Hepatocyte (in vitro differentiated cells): ENCODE measurements at regions not wholly inside any gene's neighbourhood (a gene's known extent, or its start where the extent isn't known, plus 50 kb on each side); places are given as distances from the start of the nearest gene placed in this dataset.

ENCODE experiments used
- DNase-seq: peaks from one replicate; pipeline ENCODE4 v3.0.0-alpha.2; 2016; ENCODE audit warnings: low spot score
- H2AFZ ChIP-seq: fragments of 200-600 bp; sonication (generic); 2 replicates; pipeline ENCODE4 v1.6.0; 2016; ENCODE audit warnings: antibody characterized with exemption, mild to moderate bottlenecking
- H3K27ac ChIP-seq: fragments of 200-600 bp; sonication (generic); 2 replicates; pipeline ENCODE4 v1.5.1; 2016; ENCODE audit warnings: mild to moderate bottlenecking
- H3K27me3 ChIP-seq: fragments of 200-600 bp; sonication (generic); 2 replicates; pipeline ENCODE4 v1.6.1; 2016
- H3K36me3 ChIP-seq: fragments of 200-600 bp; sonication (generic); replicated peaks from 2 replicates; pipeline ENCODE4 v1.5.1; 2016; ENCODE audit warnings: low read depth; ENCODE audit not compliant: insufficient read depth
- H3K4me1 ChIP-seq: fragments of 200-600 bp; sonication (generic); 2 replicates; pipeline ENCODE4 v1.5.1; 2016; ENCODE audit warnings: mild to moderate bottlenecking, moderate library complexity; ENCODE audit not compliant: insufficient read depth
- H3K4me2 ChIP-seq: fragments of 200-600 bp; sonication (generic); 2 replicates; pipeline ENCODE4 v1.6.0; 2016
- H3K4me3 ChIP-seq: fragments of 200-600 bp; sonication (generic); 2 replicates; pipeline ENCODE4 v1.5.1; 2016; ENCODE audit warnings: mild to moderate bottlenecking
- H3K79me2 ChIP-seq: fragments of 200-600 bp; sonication (generic); 2 replicates; pipeline ENCODE4 v1.6.0; 2017; ENCODE audit warnings: mild to moderate bottlenecking
- H3K9me2 ChIP-seq: fragments of 200-600 bp; sonication (generic); replicated peaks from 2 replicates; pipeline ENCODE4 v1.6.0; 2017; ENCODE audit warnings: mild to moderate bottlenecking; ENCODE audit not compliant: insufficient read depth
- H3K9me3 ChIP-seq: fragments of 200-600 bp; sonication (generic); 2 replicates; pipeline ENCODE4 v1.5.1; 2016; ENCODE audit warnings: low read depth, mild to moderate bottlenecking
- H4K20me1 ChIP-seq: fragments of 200-600 bp; sonication (generic); 2 replicates; pipeline ENCODE4 v1.6.0; 2016; ENCODE audit warnings: mild to moderate bottlenecking; ENCODE audit not compliant: insufficient read depth, poor library complexity, severe bottlenecking
- EZH2 ChIP-seq: fragments of 200-600 bp; sonication (generic); IDR thresholded peaks from 2 replicates; pipeline ENCODE4 v1.6.1; 2016; ENCODE audit warnings: antibody characterized with exemption, mild to moderate bottlenecking, borderline replicate concordance
- EZH2phosphoT487 ChIP-seq: fragments of 200-600 bp; sonication (generic); IDR thresholded peaks from one replicate; pipeline ENCODE4 v1.6.1; 2018; ENCODE audit warnings: antibody characterized with exemption, mild to moderate bottlenecking, low read depth, moderate library complexity; ENCODE audit not compliant: unreplicated experiment, severe bottlenecking
- WGBS: methylation state at CpG from one replicate; pipeline ENCODE4 v1.1.6; 2016; ENCODE audit warnings: low lambda C conversion rate; ENCODE audit errors: missing lambda C conversion rate; 5-methylcytosine and 5-hydroxymethylcytosine counted together
- TF ChIP-seq, protein P1 (sequence below): fragments of 200-600 bp; sonication (generic); IDR thresholded peaks from 2 replicates; pipeline ENCODE4 v1.5.1; 2016; ENCODE audit warnings: antibody characterized with exemption, mild to moderate bottlenecking; ENCODE audit not compliant: poor library complexity

DNA sequence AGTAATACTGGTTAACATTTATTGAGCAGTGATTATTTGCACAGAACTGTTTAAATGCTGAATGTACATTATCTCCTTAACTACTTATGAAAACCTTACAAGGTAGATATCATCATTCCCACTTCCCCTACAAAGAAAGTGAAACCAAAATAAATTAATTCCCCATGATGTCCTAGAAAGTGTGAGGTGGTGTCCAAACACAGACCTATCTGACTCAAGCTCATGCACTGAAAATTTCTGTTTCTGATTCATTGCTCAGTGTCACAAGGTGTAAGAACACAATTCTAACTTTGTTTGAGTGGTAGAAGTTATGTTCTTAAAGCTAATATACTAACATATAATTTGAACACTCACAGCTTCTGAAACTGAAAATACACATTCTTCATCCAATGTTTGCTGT, 178.7 kb downstream of the MRPL39 start:
- Histone ChIP-seq H2AFZ (no peak overlapping the region), H3K4me3 (no peak overlapping the region), H3K4me1 (no peaks in the 10 kb centered on the region), H3K9me2 (no peaks in the 10 kb centered on the region), H4K20me1 (no peaks in the 10 kb centered on the region), H3K9me3 (no peaks in the 10 kb centered on the region), H3K27me3 (peaks cover 4% of the 10 kb centered on the region), H3K27ac (no peak overlapping the region), H3K36me3 (no peaks in the 10 kb centered on the region), H3K79me2 (no peaks in the 10 kb centered on the region), H3K4me2 (no peak overlapping the region)
- TF ChIP-seq, protein P1, sequence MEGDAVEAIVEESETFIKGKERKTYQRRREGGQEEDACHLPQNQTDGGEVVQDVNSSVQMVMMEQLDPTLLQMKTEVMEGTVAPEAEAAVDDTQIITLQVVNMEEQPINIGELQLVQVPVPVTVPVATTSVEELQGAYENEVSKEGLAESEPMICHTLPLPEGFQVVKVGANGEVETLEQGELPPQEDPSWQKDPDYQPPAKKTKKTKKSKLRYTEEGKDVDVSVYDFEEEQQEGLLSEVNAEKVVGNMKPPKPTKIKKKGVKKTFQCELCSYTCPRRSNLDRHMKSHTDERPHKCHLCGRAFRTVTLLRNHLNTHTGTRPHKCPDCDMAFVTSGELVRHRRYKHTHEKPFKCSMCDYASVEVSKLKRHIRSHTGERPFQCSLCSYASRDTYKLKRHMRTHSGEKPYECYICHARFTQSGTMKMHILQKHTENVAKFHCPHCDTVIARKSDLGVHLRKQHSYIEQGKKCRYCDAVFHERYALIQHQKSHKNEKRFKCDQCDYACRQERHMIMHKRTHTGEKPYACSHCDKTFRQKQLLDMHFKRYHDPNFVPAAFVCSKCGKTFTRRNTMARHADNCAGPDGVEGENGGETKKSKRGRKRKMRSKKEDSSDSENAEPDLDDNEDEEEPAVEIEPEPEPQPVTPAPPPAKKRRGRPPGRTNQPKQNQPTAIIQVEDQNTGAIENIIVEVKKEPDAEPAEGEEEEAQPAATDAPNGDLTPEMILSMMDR, result no peak
- no peak for TF ChIP-seq EZH2phosphoT487
- TF ChIP-seq EZH2, result no peak
- DNase-seq, result no peak

DNA sequence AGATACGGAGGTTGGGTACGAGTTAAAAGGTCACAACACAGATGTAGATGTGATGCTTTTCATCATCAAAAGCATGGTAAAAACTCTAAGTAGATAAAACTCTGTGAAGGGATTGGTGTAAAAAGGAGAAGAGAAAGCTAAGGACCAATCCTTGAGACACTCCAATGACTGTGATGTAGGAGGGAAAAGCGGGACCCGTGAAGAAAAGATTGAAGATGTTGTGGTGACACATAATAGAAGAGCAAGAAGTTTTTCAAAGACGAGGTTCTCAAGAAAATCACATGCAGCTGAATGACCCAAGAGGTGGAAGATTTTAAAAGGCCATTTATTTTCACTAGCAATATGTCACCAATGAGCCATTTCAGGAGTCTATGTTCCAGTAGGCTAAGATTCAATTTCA, 179.5 kb downstream of the MRPL39 start:
- Histone ChIP-seq H3K27me3 (peaks cover 4% of the 10 kb centered on the region), H3K9me2 (no peaks in the 10 kb centered on the region), H4K20me1 (no peaks in the 10 kb centered on the region), H3K27ac (no peak overlapping the region), H3K36me3 (no peaks in the 10 kb centered on the region), H3K4me3 (no peak overlapping the region), H2AFZ (no peak overlapping the region), H3K9me3 (no peaks in the 10 kb centered on the region), H3K4me1 (no peaks in the 10 kb centered on the region), H3K79me2 (no peaks in the 10 kb centered on the region), H3K4me2 (no peak overlapping the region)
- 87% methylated on average over 5 of the region's 5 CpGs for WGBS
- TF ChIP-seq, protein P1, result no peak
- TF ChIP-seq EZH2phosphoT487 (no peak), EZH2 (no peak)
- no peak for DNase-seq

DNA sequence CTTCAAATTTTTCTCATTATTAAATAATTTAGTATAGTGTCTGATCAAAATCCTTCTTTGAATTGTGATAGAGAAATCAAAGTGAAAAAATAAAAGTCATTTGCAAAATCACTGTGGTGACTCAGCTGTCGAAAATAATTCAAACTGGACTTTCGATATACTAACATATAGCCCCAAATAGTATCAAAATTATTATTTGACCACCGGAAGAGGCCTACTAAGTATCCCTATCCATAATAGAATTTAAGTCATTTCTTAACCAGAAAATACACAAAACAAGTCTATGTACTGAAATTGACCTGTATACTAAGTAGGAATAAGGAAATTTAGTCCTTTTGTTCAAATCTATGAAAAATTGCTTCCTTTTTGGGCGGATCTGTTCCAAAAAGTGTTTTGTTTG, 180.7 kb downstream of the MRPL39 start:
- 89% methylated on average over 4 of the region's 4 CpGs for WGBS
- no peak overlapping the region for H3K27ac ChIP-seq

DNA sequence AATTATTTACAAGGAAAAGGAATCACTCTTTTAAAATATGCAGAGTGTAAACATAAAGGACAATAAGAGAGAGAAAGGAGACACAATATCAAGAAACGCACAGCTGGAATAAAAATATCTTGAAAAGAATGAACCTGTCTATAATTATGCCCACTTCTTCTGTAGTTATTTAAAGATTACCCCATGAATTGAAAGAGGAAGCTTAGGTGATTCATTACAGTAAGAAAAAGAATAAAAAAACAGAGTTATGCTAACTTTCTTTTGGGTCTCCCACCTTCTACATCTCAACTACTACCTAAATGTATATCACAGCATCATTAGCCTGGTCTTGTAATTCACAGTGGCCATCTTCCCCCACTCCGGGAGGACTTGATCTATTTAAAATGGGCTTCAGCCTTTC, 182.1 kb downstream of the MRPL39 start:
- Histone ChIP-seq H3K9me3 (no peaks in the 10 kb centered on the region), H3K27ac (no peak overlapping the region), H3K4me1 (no peaks in the 10 kb centered on the region), H3K9me2 (no peaks in the 10 kb centered on the region), H3K4me2 (no peak overlapping the region), H3K4me3 (no peak overlapping the region), H3K36me3 (no peaks in the 10 kb centered on the region), H2AFZ (no peak overlapping the region), H3K79me2 (no peaks in the 10 kb centered on the region), H4K20me1 (no peaks in the 10 kb centered on the region), H3K27me3 (peaks cover 4% of the 10 kb centered on the region)
- DNase-seq, result no peak
- TF ChIP-seq EZH2, result no peak
- TF ChIP-seq, protein P1, result no peak
- no peak for TF ChIP-seq EZH2phosphoT487
- WGBS, result 84% methylated on average over 2 of the region's 2 CpGs

More for the DNA sequence above, 180.7 kb downstream of the MRPL39 start:
- Histone ChIP-seq H3K9me2 (no peaks in the 10 kb centered on the region), H3K36me3 (no peaks in the 10 kb centered on the region), H3K79me2 (no peaks in the 10 kb centered on the region), H4K20me1 (no peaks in the 10 kb centered on the region), H3K4me3 (no peak overlapping the region), H3K27me3 (peaks cover 4% of the 10 kb centered on the region), H2AFZ (no peak overlapping the region), H3K9me3 (no peaks in the 10 kb centered on the region), H3K4me1 (no peaks in the 10 kb centered on the region), H3K4me2 (no peak overlapping the region)
- TF ChIP-seq EZH2phosphoT487, result no peak
- DNase-seq, result no peak
